ENCODE measurements at regions not wholly inside any gene's neighbourhood (a gene's known extent, or its start where the extent isn't known, plus 50 kb on each side); places are given as distances from the start of the nearest gene placed in this dataset.

DNA sequence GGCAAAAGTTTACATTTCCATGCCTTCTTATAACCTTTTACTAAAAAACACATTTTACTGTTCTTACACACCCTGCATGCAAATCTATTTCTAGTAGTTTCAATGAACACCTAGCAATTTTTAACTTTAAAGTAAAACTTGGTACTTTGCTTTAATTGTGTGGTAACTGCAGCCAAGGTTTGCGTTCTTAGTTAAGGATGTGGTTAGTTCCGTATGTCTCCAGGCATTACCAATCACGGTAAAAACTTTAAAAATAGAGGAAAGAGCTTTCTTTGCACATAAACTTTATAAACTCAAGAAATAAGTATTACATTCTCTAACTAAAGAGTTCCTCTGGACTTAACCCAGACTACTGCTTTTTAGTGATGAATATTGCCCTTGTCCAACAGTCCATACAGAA lies 795.2 kb downstream of the SLC16A7 start:
- ChIA-PET CTCF (no interaction called here), POLR2A (no interaction called here)
- H3K4me1 Mint-ChIP-seq, result no peaks in the 10 kb centered on the region

DNA sequence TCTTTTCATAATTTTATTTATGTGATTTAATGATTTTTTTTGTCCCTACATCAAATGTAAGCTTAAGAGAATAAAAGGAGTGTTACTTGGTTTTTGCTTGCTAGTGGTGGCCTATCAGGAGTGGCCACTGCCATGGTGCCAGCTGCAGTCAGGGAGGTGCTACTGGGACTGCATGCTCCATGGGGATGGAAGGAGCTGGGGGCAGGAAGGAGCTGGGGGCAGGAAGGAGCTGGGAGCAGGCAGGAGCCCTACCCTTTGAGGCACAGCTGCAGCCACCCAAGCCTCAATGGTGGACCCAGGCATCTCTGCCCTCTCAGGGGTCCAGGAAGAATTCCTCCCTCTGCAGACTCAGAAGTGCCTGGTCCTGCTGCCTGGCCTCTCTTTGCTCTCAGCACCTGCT lies 796.0 kb downstream of the SLC16A7 start:
- H3K9me3 Mint-ChIP-seq, result peaks cover 4% of the 10 kb centered on the region; the same call in 1 of the 2 replicates
- no peaks in the 10 kb centered on the region for H3K4me1 Mint-ChIP-seq
- TF ChIP-seq, protein P1, sequence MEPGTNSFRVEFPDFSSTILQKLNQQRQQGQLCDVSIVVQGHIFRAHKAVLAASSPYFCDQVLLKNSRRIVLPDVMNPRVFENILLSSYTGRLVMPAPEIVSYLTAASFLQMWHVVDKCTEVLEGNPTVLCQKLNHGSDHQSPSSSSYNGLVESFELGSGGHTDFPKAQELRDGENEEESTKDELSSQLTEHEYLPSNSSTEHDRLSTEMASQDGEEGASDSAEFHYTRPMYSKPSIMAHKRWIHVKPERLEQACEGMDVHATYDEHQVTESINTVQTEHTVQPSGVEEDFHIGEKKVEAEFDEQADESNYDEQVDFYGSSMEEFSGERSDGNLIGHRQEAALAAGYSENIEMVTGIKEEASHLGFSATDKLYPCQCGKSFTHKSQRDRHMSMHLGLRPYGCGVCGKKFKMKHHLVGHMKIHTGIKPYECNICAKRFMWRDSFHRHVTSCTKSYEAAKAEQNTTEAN (CRISPR knock-in tag; IDR thresholded peaks at IDR 0.05), result no peak
- TF ChIP-seq CREB1 (CRISPR knock-in tag; IDR thresholded peaks at IDR 0.05) (no peak), RORB (CRISPR knock-in tag; IDR thresholded peaks at IDR 0.05) (no peak), OVOL2 (CRISPR knock-in tag; IDR thresholded peaks at IDR 0.05; ENCODE audit: borderline replicate concordance) (no peak), KAT7 (CRISPR knock-in tag; IDR thresholded peaks at IDR 0.05; ENCODE audit: borderline replicate concordance) (no peak), ZNF263 (CRISPR knock-in tag; IDR thresholded peaks at IDR 0.05; ENCODE audit: low read depth) (no peak), TEAD4 (CRISPR knock-in tag; IDR thresholded peaks at IDR 0.05) (no peak), PRRX2 (CRISPR knock-in tag; IDR thresholded peaks at IDR 0.05) (no peak), FOXK1 (CRISPR knock-in tag; IDR thresholded peaks at IDR 0.05) (no peak), SOX15 (CRISPR knock-in tag; IDR thresholded peaks at IDR 0.05) (no peak), NFATC4 (CRISPR knock-in tag; IDR thresholded peaks at IDR 0.05) (no peak), SP1 (CRISPR knock-in tag; conservative IDR thresholded peaks at IDR 0.05) (no peak), NR1H2 (CRISPR knock-in tag; IDR thresholded peaks at IDR 0.05) (no peak), TCF7 (CRISPR knock-in tag; IDR thresholded peaks at IDR 0.05; ENCODE audit: low read depth) (no peak), ZNF219 (CRISPR knock-in tag; IDR thresholded peaks at IDR 0.05; ENCODE audit: borderline replicate concordance) (no peak)
- TF ChIP-seq, protein P2, sequence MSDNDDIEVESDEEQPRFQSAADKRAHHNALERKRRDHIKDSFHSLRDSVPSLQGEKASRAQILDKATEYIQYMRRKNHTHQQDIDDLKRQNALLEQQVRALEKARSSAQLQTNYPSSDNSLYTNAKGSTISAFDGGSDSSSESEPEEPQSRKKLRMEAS (CRISPR knock-in tag; IDR thresholded peaks at IDR 0.05), result no peak
- TF ChIP-seq, protein P3, sequence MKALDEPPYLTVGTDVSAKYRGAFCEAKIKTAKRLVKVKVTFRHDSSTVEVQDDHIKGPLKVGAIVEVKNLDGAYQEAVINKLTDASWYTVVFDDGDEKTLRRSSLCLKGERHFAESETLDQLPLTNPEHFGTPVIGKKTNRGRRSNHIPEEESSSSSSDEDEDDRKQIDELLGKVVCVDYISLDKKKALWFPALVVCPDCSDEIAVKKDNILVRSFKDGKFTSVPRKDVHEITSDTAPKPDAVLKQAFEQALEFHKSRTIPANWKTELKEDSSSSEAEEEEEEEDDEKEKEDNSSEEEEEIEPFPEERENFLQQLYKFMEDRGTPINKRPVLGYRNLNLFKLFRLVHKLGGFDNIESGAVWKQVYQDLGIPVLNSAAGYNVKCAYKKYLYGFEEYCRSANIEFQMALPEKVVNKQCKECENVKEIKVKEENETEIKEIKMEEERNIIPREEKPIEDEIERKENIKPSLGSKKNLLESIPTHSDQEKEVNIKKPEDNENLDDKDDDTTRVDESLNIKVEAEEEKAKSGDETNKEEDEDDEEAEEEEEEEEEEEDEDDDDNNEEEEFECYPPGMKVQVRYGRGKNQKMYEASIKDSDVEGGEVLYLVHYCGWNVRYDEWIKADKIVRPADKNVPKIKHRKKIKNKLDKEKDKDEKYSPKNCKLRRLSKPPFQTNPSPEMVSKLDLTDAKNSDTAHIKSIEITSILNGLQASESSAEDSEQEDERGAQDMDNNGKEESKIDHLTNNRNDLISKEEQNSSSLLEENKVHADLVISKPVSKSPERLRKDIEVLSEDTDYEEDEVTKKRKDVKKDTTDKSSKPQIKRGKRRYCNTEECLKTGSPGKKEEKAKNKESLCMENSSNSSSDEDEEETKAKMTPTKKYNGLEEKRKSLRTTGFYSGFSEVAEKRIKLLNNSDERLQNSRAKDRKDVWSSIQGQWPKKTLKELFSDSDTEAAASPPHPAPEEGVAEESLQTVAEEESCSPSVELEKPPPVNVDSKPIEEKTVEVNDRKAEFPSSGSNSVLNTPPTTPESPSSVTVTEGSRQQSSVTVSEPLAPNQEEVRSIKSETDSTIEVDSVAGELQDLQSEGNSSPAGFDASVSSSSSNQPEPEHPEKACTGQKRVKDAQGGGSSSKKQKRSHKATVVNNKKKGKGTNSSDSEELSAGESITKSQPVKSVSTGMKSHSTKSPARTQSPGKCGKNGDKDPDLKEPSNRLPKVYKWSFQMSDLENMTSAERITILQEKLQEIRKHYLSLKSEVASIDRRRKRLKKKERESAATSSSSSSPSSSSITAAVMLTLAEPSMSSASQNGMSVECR (CRISPR knock-in tag; IDR thresholded peaks at IDR 0.05; ENCODE audit: borderline replicate concordance), result no peak
- TF ChIP-seq, protein P4, sequence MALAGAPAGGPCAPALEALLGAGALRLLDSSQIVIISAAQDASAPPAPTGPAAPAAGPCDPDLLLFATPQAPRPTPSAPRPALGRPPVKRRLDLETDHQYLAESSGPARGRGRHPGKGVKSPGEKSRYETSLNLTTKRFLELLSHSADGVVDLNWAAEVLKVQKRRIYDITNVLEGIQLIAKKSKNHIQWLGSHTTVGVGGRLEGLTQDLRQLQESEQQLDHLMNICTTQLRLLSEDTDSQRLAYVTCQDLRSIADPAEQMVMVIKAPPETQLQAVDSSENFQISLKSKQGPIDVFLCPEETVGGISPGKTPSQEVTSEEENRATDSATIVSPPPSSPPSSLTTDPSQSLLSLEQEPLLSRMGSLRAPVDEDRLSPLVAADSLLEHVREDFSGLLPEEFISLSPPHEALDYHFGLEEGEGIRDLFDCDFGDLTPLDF (CRISPR knock-in tag; IDR thresholded peaks at IDR 0.05), result no peak
- TF ChIP-seq, protein P5, sequence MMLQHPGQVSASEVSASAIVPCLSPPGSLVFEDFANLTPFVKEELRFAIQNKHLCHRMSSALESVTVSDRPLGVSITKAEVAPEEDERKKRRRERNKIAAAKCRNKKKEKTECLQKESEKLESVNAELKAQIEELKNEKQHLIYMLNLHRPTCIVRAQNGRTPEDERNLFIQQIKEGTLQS (CRISPR knock-in tag; conservative IDR thresholded peaks at IDR 0.05), result no peak
- no peak overlapping the region for H3K27ac Mint-ChIP-seq
- H3K36me3 Mint-ChIP-seq, result no peaks in the 10 kb centered on the region
- no peaks in the 10 kb centered on the region for H3K27me3 Mint-ChIP-seq (ENCODE audit: low read depth)
- no peak for ATAC-seq
- no peak overlapping the region for H3K4me3 Mint-ChIP-seq
- DNase-seq (ENCODE audit: low spot score), result no peak
- ChIA-PET POLR2A (no interaction called here), CTCF (no interaction called here)

More for the DNA sequence above, 795.2 kb downstream of the SLC16A7 start:
- Mint-ChIP-seq H3K27me3 (ENCODE audit: low read depth) (no peaks in the 10 kb centered on the region), H3K36me3 (no peaks in the 10 kb centered on the region), H3K4me3 (no peak overlapping the region), H3K27ac (no peak overlapping the region), H3K9me3 (peaks cover 4% of the 10 kb centered on the region; the same call in 1 of the 2 replicates)
- TF ChIP-seq SP1 (CRISPR knock-in tag; conservative IDR thresholded peaks at IDR 0.05), result no peak
- ATAC-seq (no peak), DNase-seq (ENCODE audit: low spot score) (no peak)
